NB4 (cell line): ENCODE measurements at regions not wholly inside any gene's neighbourhood (a gene's known extent, or its start where the extent isn't known, plus 50 kb on each side); places are given as distances from the start of the nearest gene placed in this dataset.

Experiments
- CTCF ChIP-seq: IDR thresholded peaks from one replicate; pipeline ENCODE4 v1.5.1; 2012; ENCODE audit warnings: low read depth, low read length
- MAX ChIP-seq: IDR thresholded peaks from 2 replicates; pipeline ENCODE4 v1.6.1; 2011; ENCODE audit warnings: low read depth, low read length
- POLR2A ChIP-seq: IDR thresholded peaks from 2 replicates; pipeline ENCODE4 v1.6.1; 2011; ENCODE audit warnings: mild to moderate bottlenecking; ENCODE audit not compliant: insufficient read length; ENCODE audit errors: extremely low read depth

- TF ChIP-seq CTCF (no peak), MAX (no peak), POLR2A (no peak)
These were observed 202.8 kb upstream of the TWIST2 start for GRCh38 chr2:238645095-238645494.
